Neural progenitor cell (in vitro differentiated cells): ENCODE measurements at regions not wholly inside any gene's neighbourhood (a gene's known extent, or its start where the extent isn't known, plus 50 kb on each side); places are given as distances from the start of the nearest gene placed in this dataset.

Source experiments
- DNase-seq: peaks from one replicate; pipeline ENCODE4 v3.0.0-alpha.2; 2016; ENCODE audit warnings: low spot score
- H2AFZ ChIP-seq: fragments of 200-600 bp; sonication (generic); replicated peaks from 2 replicates; pipeline ENCODE4 v1.6.1; 2016; ENCODE audit warnings: antibody characterized with exemption
- H3F3A ChIP-seq: fragments of 200-600 bp; sonication (generic); 2 replicates; pipeline ENCODE4 v1.6.1; 2016; ENCODE audit warnings: antibody characterized with exemption, low read depth
- H3K27ac ChIP-seq: fragments of 200-600 bp; sonication (generic); 2 replicates; pipeline ENCODE4 v1.5.1; 2016; ENCODE audit warnings: mild to moderate bottlenecking
- H3K27me3 ChIP-seq: fragments of 200-600 bp; sonication (generic); 2 replicates; pipeline ENCODE4 v1.6.1; 2016; ENCODE audit warnings: mild to moderate bottlenecking, moderate library complexity
- H3K36me3 ChIP-seq: fragments of 200-600 bp; sonication (generic); 2 replicates; pipeline ENCODE4 v1.5.1; 2016
- H3K4me1 ChIP-seq: fragments of 200-600 bp; sonication (generic); 2 replicates; pipeline ENCODE4 v1.6.1; 2016; ENCODE audit warnings: mixed run types
- H3K4me2 ChIP-seq: fragments of 200-600 bp; sonication (generic); 2 replicates; pipeline ENCODE4 v1.6.1; 2016
- H3K4me3 ChIP-seq: fragments of 200-600 bp; sonication (generic); 2 replicates; pipeline ENCODE4 v1.5.1; 2016
- H3K79me2 ChIP-seq: fragments of 200-600 bp; sonication (generic); 2 replicates; pipeline ENCODE4 v1.6.1; 2016; ENCODE audit warnings: low read depth
- H3K9ac ChIP-seq: fragments of 200-600 bp; sonication (generic); 2 replicates; pipeline ENCODE4 v1.6.1; 2016
- H3K9me3 ChIP-seq: fragments of 200-600 bp; sonication (generic); 2 replicates; pipeline ENCODE4 v1.5.1; 2016; ENCODE audit warnings: low read depth
- H4K20me1 ChIP-seq: fragments of 200-600 bp; sonication (generic); 2 replicates; pipeline ENCODE4 v1.6.1; 2016; ENCODE audit warnings: low read depth
- H3K27ac Mint-ChIP-seq: 3 replicates; pipeline ENCODE4 v1.8.0; 2021; ENCODE audit warnings: mixed read lengths
- H3K27me3 Mint-ChIP-seq: 2 replicates; pipeline ENCODE4 v1.8.0; 2022; ENCODE audit warnings: low read depth, mild to moderate bottlenecking, inconsistent platforms, moderate library complexity, mixed read lengths; ENCODE audit not compliant: insufficient read depth
- H3K36me3 Mint-ChIP-seq: 3 replicates; pipeline ENCODE4 v1.8.0; 2021; ENCODE audit warnings: mixed read lengths
- H3K4me1 Mint-ChIP-seq: 3 replicates; pipeline ENCODE4 v1.8.0; 2021; ENCODE audit warnings: mixed read lengths
- H3K4me3 Mint-ChIP-seq: 3 replicates; pipeline ENCODE4 v1.8.0; 2021; ENCODE audit warnings: mild to moderate bottlenecking, moderate library complexity, mixed read lengths
- H3K9me3 Mint-ChIP-seq: 3 replicates; pipeline ENCODE4 v1.8.0; 2020; ENCODE audit warnings: mixed read lengths
- CTCF ChIP-seq: fragments of 200-600 bp; sonication (generic); IDR thresholded peaks from 2 replicates; pipeline ENCODE4 v1.5.1; 2017; ENCODE audit warnings: antibody characterized with exemption, mild to moderate bottlenecking
- EZH2 ChIP-seq: fragments of 200-600 bp; sonication (generic); IDR thresholded peaks from 2 replicates; pipeline ENCODE4 v1.6.1; 2017; ENCODE audit warnings: antibody characterized with exemption, mild to moderate bottlenecking, moderate library complexity
- EZH2phosphoT487 ChIP-seq: fragments of 200-600 bp; sonication (generic); IDR thresholded peaks from 2 replicates; pipeline ENCODE4 v1.6.1; 2017; ENCODE audit warnings: antibody characterized with exemption

GRCh38 chr2:38213619-38214167 is 137.7 kb upstream of the CYP1B1 start:
- Histone ChIP-seq H3K36me3 (no peaks in the 10 kb centered on the region), H3K9me3 (no peaks in the 10 kb centered on the region), H3K4me3 (no peak overlapping the region), H3K27ac (no peak overlapping the region), H3K9ac (no peak overlapping the region), H2AFZ (no peak overlapping the region), H3K27me3 (no peaks in the 10 kb centered on the region), H3F3A (peaks cover 8% of the 10 kb centered on the region), H3K79me2 (no peaks in the 10 kb centered on the region), H4K20me1 (no peaks in the 10 kb centered on the region), H3K4me2 (no peak overlapping the region), H3K4me1 (peaks cover 18% of the 10 kb centered on the region)
- peaks cover 23% of the 10 kb centered on the region for H3K4me1 Mint-ChIP-seq
- no peak overlapping the region for H3K4me3 Mint-ChIP-seq
- no peak for DNase-seq
- peaks cover 9% of the 10 kb centered on the region for H3K9me3 Mint-ChIP-seq
- TF ChIP-seq CTCF (no peak), EZH2phosphoT487 (no peak), EZH2 (no peak)
- no peaks in the 10 kb centered on the region for H3K36me3 Mint-ChIP-seq
- peaks cover 8% of the 10 kb centered on the region for H3K27me3 Mint-ChIP-seq
- H3K27ac Mint-ChIP-seq: no peak overlapping the region

- H3K4me3 ChIP-seq: no peak overlapping the region
- H3K9me3 Mint-ChIP-seq: peaks cover 9% of the 10 kb centered on the region
- peaks cover 13% of the 10 kb centered on the region for H3K4me1 ChIP-seq
- no peak for DNase-seq
- H3K9me3 ChIP-seq: no peaks in the 10 kb centered on the region
- no peaks in the 10 kb centered on the region for H3K27me3 ChIP-seq
- no peak overlapping the region for H3K9ac ChIP-seq
- H3K27ac ChIP-seq: no peak overlapping the region
- H3K4me3 Mint-ChIP-seq: no peak overlapping the region
- TF ChIP-seq EZH2phosphoT487 (no peak), EZH2 (no peak), CTCF (no peak)
- no peak overlapping the region for H2AFZ ChIP-seq
- H3K36me3 Mint-ChIP-seq: no peaks in the 10 kb centered on the region
- H3K27me3 Mint-ChIP-seq: peaks cover 8% of the 10 kb centered on the region
- H3K36me3 ChIP-seq: no peaks in the 10 kb centered on the region
- H4K20me1 ChIP-seq: no peaks in the 10 kb centered on the region
- H3K79me2 ChIP-seq: no peaks in the 10 kb centered on the region
- peaks cover 8% of the 10 kb centered on the region for H3F3A ChIP-seq
- no peak overlapping the region for H3K4me2 ChIP-seq
- H3K4me1 Mint-ChIP-seq: peaks cover 19% of the 10 kb centered on the region
- no peak overlapping the region for H3K27ac Mint-ChIP-seq
Measured at GRCh38 chr2:38212312-38212711, 136.4 kb upstream of the CYP1B1 start.

GRCh38 chr2:38207168-38207567 is 131.2 kb upstream of the CYP1B1 start:
- no peaks in the 10 kb centered on the region for H3F3A ChIP-seq
- Mint-ChIP-seq H3K9me3 (peaks cover 14% of the 10 kb centered on the region), H3K27me3 (no peaks in the 10 kb centered on the region), H3K4me3 (no peak overlapping the region), H3K4me1 (peaks cover 22% of the 10 kb centered on the region), H3K27ac (no peak overlapping the region), H3K36me3 (no peaks in the 10 kb centered on the region)
- no peaks in the 10 kb centered on the region for H3K36me3 ChIP-seq
- no peaks in the 10 kb centered on the region for H3K4me1 ChIP-seq
- H3K27me3 ChIP-seq: no peaks in the 10 kb centered on the region
- H3K9ac ChIP-seq: no peak overlapping the region
- H3K4me2 ChIP-seq: no peak overlapping the region
- TF ChIP-seq EZH2phosphoT487 (no peak), EZH2 (no peak), CTCF (no peak)
- no peaks in the 10 kb centered on the region for H3K9me3 ChIP-seq
- no peak overlapping the region for H3K4me3 ChIP-seq
- H4K20me1 ChIP-seq: no peaks in the 10 kb centered on the region
- no peak overlapping the region for H2AFZ ChIP-seq
- H3K79me2 ChIP-seq: no peaks in the 10 kb centered on the region
- no peak for DNase-seq
- H3K27ac ChIP-seq: no peak overlapping the region
